ENCODE measurements at regions not wholly inside any gene's neighbourhood (a gene's known extent, or its start where the extent isn't known, plus 50 kb on each side); places are given as distances from the start of the nearest gene placed in this dataset.

- Mint-ChIP-seq H3K9me3 (peaks cover 0 to 4% (median 4%) of the 10 kb centered on the region in 7 donors), H3K4me1 (no peaks in the 10 kb centered on the region), H3K27me3 (ENCODE audit: low read depth in 3 of 3) (peaks cover 4 to 10% (median 5%) of the 10 kb centered on the region in 3 donors), H3K4me3 (no peak overlapping the region), H3K36me3 (no peaks in the 10 kb centered on the region), H3K27ac (no peak overlapping the region)
- H3K36me3 ChIP-seq (replicated peaks in 1 of 2; ENCODE audit: control insufficient read depth in 1 of 2, insufficient read depth in 2 of 2, low read length in 2 of 2) = no peaks in the 10 kb centered on the region
- no peak overlapping the region for H3K4me3 ChIP-seq (replicated peaks in 1 of 3; ENCODE audit: low read depth in 2 of 3, low read length in 3 of 3)
- intact Hi-C loops (cut with micrococcal nuclease) = no loop called here
- H3K4me2 ChIP-seq (replicated peaks; ENCODE audit: extremely low read depth, low read length, poor library complexity, severe bottlenecking) = no peak overlapping the region
- H3K4me1 ChIP-seq (ENCODE audit: control insufficient read depth in 1 of 2, insufficient read depth in 2 of 2, low read length in 2 of 2) = no peaks in the 10 kb centered on the region
- 89% methylated on average over 5 of the region's 8 CpGs for WGBS (ENCODE audit: insufficient coverage)
- H4K20me1 ChIP-seq (ENCODE audit: insufficient read depth, low read length) = no peaks in the 10 kb centered on the region
- DNase-seq = no peak
- no peaks in the 10 kb centered on the region for H3K79me2 ChIP-seq (ENCODE audit: insufficient read depth, low read length)
- H3K27ac ChIP-seq (ENCODE audit: low read depth in 1 of 2, low read length in 2 of 2) = no peak overlapping the region
- TF ChIP-seq CTCF (IDR thresholded peaks at IDR 0.05) = no peak
- H3K9me3 ChIP-seq (replicated peaks in 1 of 2; ENCODE audit: control insufficient read depth in 1 of 2, insufficient read depth in 1 of 2, low read length in 2 of 2) = peaks cover 0 to 1% of the 10 kb centered on the region in 2 donors
- peaks cover 0 to 4% of the 10 kb centered on the region in 2 donors for H3K27me3 ChIP-seq (ENCODE audit: control insufficient read depth in 2 of 2, insufficient read depth in 2 of 2, low read length in 2 of 2)
- no peak overlapping the region for H2AFZ ChIP-seq (ENCODE audit: insufficient read depth, low read depth, low read length, poor library complexity, severe bottlenecking)
- H3K9ac ChIP-seq (ENCODE audit: insufficient read depth, low read length, poor library complexity, severe bottlenecking) = no peak overlapping the region
These were observed 82.9 kb upstream of the FOXF1 start for GRCh38 chr16:86427433-86427851.

- intact Hi-C loops (cut with micrococcal nuclease) = no loop called here
- no peak for TF ChIP-seq CTCF (IDR thresholded peaks at IDR 0.05)
- 95% methylated on average over 11 of the region's 12 CpGs for WGBS (ENCODE audit: insufficient coverage)
- H3K4me3 Mint-ChIP-seq = no peak overlapping the region
- no peaks in the 10 kb centered on the region for H3K79me2 ChIP-seq (ENCODE audit: insufficient read depth, low read length)
- H3K36me3 Mint-ChIP-seq = no peaks in the 10 kb centered on the region
- H3K27me3 ChIP-seq (ENCODE audit: control insufficient read depth in 2 of 2, insufficient read depth in 2 of 2, low read length in 2 of 2) = no peaks in the 10 kb centered on the region
- H3K4me2 ChIP-seq (replicated peaks; ENCODE audit: extremely low read depth, low read length, poor library complexity, severe bottlenecking) = no peak overlapping the region
- H3K9me3 ChIP-seq (replicated peaks in 1 of 2; ENCODE audit: control insufficient read depth in 1 of 2, insufficient read depth in 1 of 2, low read length in 2 of 2) = no peaks in the 10 kb centered on the region
- H3K27ac Mint-ChIP-seq = no peak overlapping the region
- H4K20me1 ChIP-seq (ENCODE audit: insufficient read depth, low read length) = no peaks in the 10 kb centered on the region
- no peaks in the 10 kb centered on the region for H3K36me3 ChIP-seq (replicated peaks in 1 of 2; ENCODE audit: control insufficient read depth in 1 of 2, insufficient read depth in 2 of 2, low read length in 2 of 2)
- no peaks in the 10 kb centered on the region for H3K4me1 ChIP-seq (ENCODE audit: control insufficient read depth in 1 of 2, insufficient read depth in 2 of 2, low read length in 2 of 2)
- H3K9ac ChIP-seq (ENCODE audit: insufficient read depth, low read length, poor library complexity, severe bottlenecking) = no peak overlapping the region
- DNase-seq = no peak
- H3K4me1 Mint-ChIP-seq = no peaks in the 10 kb centered on the region
- peaks cover 0 to 4% (median 2%) of the 10 kb centered on the region in 7 donors for H3K9me3 Mint-ChIP-seq
- no peak overlapping the region for H3K4me3 ChIP-seq (replicated peaks in 1 of 3; ENCODE audit: low read depth in 2 of 3, low read length in 3 of 3)
- H3K27me3 Mint-ChIP-seq (ENCODE audit: low read depth in 3 of 3) = peaks cover 3 to 10% (median 4%) of the 10 kb centered on the region in 3 donors
- H3K27ac ChIP-seq (ENCODE audit: low read depth in 1 of 2, low read length in 2 of 2) = no peak overlapping the region
- no peak overlapping the region for H2AFZ ChIP-seq (ENCODE audit: insufficient read depth, low read depth, low read length, poor library complexity, severe bottlenecking)
These were observed 81.4 kb upstream of the FOXF1 start for GRCh38 chr16:86428729-86429517.
